ENCODE measurements at regions not wholly inside any gene's neighbourhood (a gene's known extent, or its start where the extent isn't known, plus 50 kb on each side); places are given as distances from the start of the nearest gene placed in this dataset.

- H3K9me3 ChIP-seq (ENCODE audit: control insufficient read depth in 5 of 5, low read length in 5 of 5) = peaks cover 0 to 17% (median 12%) of the 10 kb centered on the region in 5 donors
- H3K9ac ChIP-seq (ENCODE audit: low read length in 5 of 5) = no peak overlapping the region
- H3K4me1 ChIP-seq (ENCODE audit: control insufficient read depth in 5 of 5, insufficient read depth in 5 of 5, low read length in 5 of 5) = no peaks in the 10 kb centered on the region
- no peaks in the 10 kb centered on the region for H3K36me3 ChIP-seq (ENCODE audit: control insufficient read depth in 5 of 5, insufficient read depth in 5 of 5, low read length in 5 of 5)
- H3K27me3 ChIP-seq (ENCODE audit: control insufficient read depth in 5 of 5, insufficient read depth in 4 of 5, low read length in 5 of 5) = no peaks in the 10 kb centered on the region
- no peak overlapping the region for H3K4me3 ChIP-seq (ENCODE audit: low read depth in 1 of 5, low read length in 5 of 5)
- no peak overlapping the region for H3K27ac ChIP-seq (ENCODE audit: low read depth, low read length)
These were observed 329.5 kb upstream of the SYT4 start for GRCh38 chr18:43606795-43607194.

GRCh38 chr18:43620936-43621335 is 343.6 kb upstream of the SYT4 start:
- Histone ChIP-seq H3K4me3 (ENCODE audit: low read depth in 1 of 5, low read length in 5 of 5) (no peak overlapping the region), H3K9me3 (ENCODE audit: control insufficient read depth in 5 of 5, low read length in 5 of 5) (no peaks in the 10 kb centered on the region), H3K27ac (ENCODE audit: low read depth, low read length) (no peak overlapping the region), H3K36me3 (ENCODE audit: control insufficient read depth in 5 of 5, insufficient read depth in 5 of 5, low read length in 5 of 5) (no peaks in the 10 kb centered on the region), H3K9ac (ENCODE audit: low read length in 5 of 5) (no peak overlapping the region), H3K4me1 (ENCODE audit: control insufficient read depth in 5 of 5, insufficient read depth in 5 of 5, low read length in 5 of 5) (no peaks in the 10 kb centered on the region), H3K27me3 (ENCODE audit: control insufficient read depth in 5 of 5, insufficient read depth in 4 of 5, low read length in 5 of 5) (no peaks in the 10 kb centered on the region)

- Histone ChIP-seq H3K4me3 (ENCODE audit: low read depth in 1 of 5, low read length in 5 of 5) (no peak overlapping the region), H3K9ac (ENCODE audit: low read length in 5 of 5) (no peak overlapping the region), H3K9me3 (ENCODE audit: control insufficient read depth in 5 of 5, low read length in 5 of 5) (no peaks in the 10 kb centered on the region), H3K27ac (ENCODE audit: low read depth, low read length) (no peak overlapping the region), H3K4me1 (ENCODE audit: control insufficient read depth in 5 of 5, insufficient read depth in 5 of 5, low read length in 5 of 5) (no peaks in the 10 kb centered on the region), H3K36me3 (ENCODE audit: control insufficient read depth in 5 of 5, insufficient read depth in 5 of 5, low read length in 5 of 5) (no peaks in the 10 kb centered on the region), H3K27me3 (ENCODE audit: control insufficient read depth in 5 of 5, insufficient read depth in 4 of 5, low read length in 5 of 5) (no peaks in the 10 kb centered on the region)
These were observed 344.7 kb upstream of the SYT4 start for GRCh38 chr18:43622024-43622423.

- Histone ChIP-seq H3K27ac (ENCODE audit: low read depth, low read length) (no peak overlapping the region), H3K27me3 (ENCODE audit: control insufficient read depth in 5 of 5, insufficient read depth in 4 of 5, low read length in 5 of 5) (no peaks in the 10 kb centered on the region), H3K4me3 (ENCODE audit: low read depth in 1 of 5, low read length in 5 of 5) (no peak overlapping the region), H3K4me1 (ENCODE audit: control insufficient read depth in 5 of 5, insufficient read depth in 5 of 5, low read length in 5 of 5) (no peaks in the 10 kb centered on the region), H3K36me3 (ENCODE audit: control insufficient read depth in 5 of 5, insufficient read depth in 5 of 5, low read length in 5 of 5) (no peaks in the 10 kb centered on the region), H3K9me3 (ENCODE audit: control insufficient read depth in 5 of 5, low read length in 5 of 5) (no peaks in the 10 kb centered on the region), H3K9ac (ENCODE audit: low read length in 5 of 5) (no peak overlapping the region)
These were observed 348.3 kb upstream of the SYT4 start for GRCh38 chr18:43625582-43625981.

- Histone ChIP-seq H3K27me3 (ENCODE audit: control insufficient read depth in 5 of 5, insufficient read depth in 4 of 5, low read length in 5 of 5) (no peaks in the 10 kb centered on the region), H3K9ac (ENCODE audit: low read length in 5 of 5) (no peak overlapping the region), H3K36me3 (ENCODE audit: control insufficient read depth in 5 of 5, insufficient read depth in 5 of 5, low read length in 5 of 5) (no peaks in the 10 kb centered on the region), H3K4me3 (ENCODE audit: low read depth in 1 of 5, low read length in 5 of 5) (no peak overlapping the region), H3K9me3 (ENCODE audit: control insufficient read depth in 5 of 5, low read length in 5 of 5) (no peaks in the 10 kb centered on the region), H3K27ac (ENCODE audit: low read depth, low read length) (no peak overlapping the region), H3K4me1 (ENCODE audit: control insufficient read depth in 5 of 5, insufficient read depth in 5 of 5, low read length in 5 of 5) (no peaks in the 10 kb centered on the region)
These were observed 350.7 kb upstream of the SYT4 start for GRCh38 chr18:43627848-43628530.

GRCh38 chr18:43634994-43635393 is 357.7 kb upstream of the SYT4 start:
- Histone ChIP-seq H3K9me3 (ENCODE audit: control insufficient read depth in 5 of 5, low read length in 5 of 5) (no peaks in the 10 kb centered on the region), H3K9ac (ENCODE audit: low read length in 5 of 5) (no peak overlapping the region), H3K36me3 (ENCODE audit: control insufficient read depth in 5 of 5, insufficient read depth in 5 of 5, low read length in 5 of 5) (no peaks in the 10 kb centered on the region), H3K27ac (ENCODE audit: low read depth, low read length) (no peak overlapping the region), H3K27me3 (ENCODE audit: control insufficient read depth in 5 of 5, insufficient read depth in 4 of 5, low read length in 5 of 5) (no peaks in the 10 kb centered on the region), H3K4me3 (ENCODE audit: low read depth in 1 of 5, low read length in 5 of 5) (no peak overlapping the region), H3K4me1 (ENCODE audit: control insufficient read depth in 5 of 5, insufficient read depth in 5 of 5, low read length in 5 of 5) (no peaks in the 10 kb centered on the region)

- H3K9me3 ChIP-seq (ENCODE audit: control insufficient read depth in 5 of 5, low read length in 5 of 5) = peaks cover 0 to under 1% (median 0%) of the 10 kb centered on the region in 5 donors
- no peak overlapping the region for H3K4me3 ChIP-seq (ENCODE audit: low read depth in 1 of 5, low read length in 5 of 5)
- H3K36me3 ChIP-seq (ENCODE audit: control insufficient read depth in 5 of 5, insufficient read depth in 5 of 5, low read length in 5 of 5) = no peaks in the 10 kb centered on the region
- H3K9ac ChIP-seq (ENCODE audit: low read length in 5 of 5) = no peak overlapping the region
- no peak overlapping the region for H3K27ac ChIP-seq (ENCODE audit: low read depth, low read length)
- no peaks in the 10 kb centered on the region for H3K27me3 ChIP-seq (ENCODE audit: control insufficient read depth in 5 of 5, insufficient read depth in 4 of 5, low read length in 5 of 5)
- no peaks in the 10 kb centered on the region for H3K4me1 ChIP-seq (ENCODE audit: control insufficient read depth in 5 of 5, insufficient read depth in 5 of 5, low read length in 5 of 5)
These were observed 358.1 kb upstream of the SYT4 start for GRCh38 chr18:43635397-43635796.

GRCh38 chr18:43642727-43643330 is 365.5 kb upstream of the SYT4 start:
- H3K27ac ChIP-seq (ENCODE audit: low read depth, low read length) = no peak overlapping the region
- no peaks in the 10 kb centered on the region for H3K36me3 ChIP-seq (ENCODE audit: control insufficient read depth in 5 of 5, insufficient read depth in 5 of 5, low read length in 5 of 5)
- H3K4me1 ChIP-seq (ENCODE audit: control insufficient read depth in 5 of 5, insufficient read depth in 5 of 5, low read length in 5 of 5) = no peaks in the 10 kb centered on the region
- no peak overlapping the region for H3K4me3 ChIP-seq (ENCODE audit: low read depth in 1 of 5, low read length in 5 of 5)
- no peaks in the 10 kb centered on the region for H3K27me3 ChIP-seq (ENCODE audit: control insufficient read depth in 5 of 5, insufficient read depth in 4 of 5, low read length in 5 of 5)
- no peak overlapping the region for H3K9ac ChIP-seq (ENCODE audit: low read length in 5 of 5)
- H3K9me3 ChIP-seq (ENCODE audit: control insufficient read depth in 5 of 5, low read length in 5 of 5) = peaks cover 0 to 2% (median 0%) of the 10 kb centered on the region in 5 donors

- Histone ChIP-seq H3K27me3 (ENCODE audit: control insufficient read depth in 5 of 5, insufficient read depth in 4 of 5, low read length in 5 of 5) (no peaks in the 10 kb centered on the region), H3K4me1 (ENCODE audit: control insufficient read depth in 5 of 5, insufficient read depth in 5 of 5, low read length in 5 of 5) (no peaks in the 10 kb centered on the region), H3K9ac (ENCODE audit: low read length in 5 of 5) (no peak overlapping the region), H3K9me3 (ENCODE audit: control insufficient read depth in 5 of 5, low read length in 5 of 5) (no peaks in the 10 kb centered on the region), H3K4me3 (ENCODE audit: low read depth in 1 of 5, low read length in 5 of 5) (no peak overlapping the region), H3K27ac (ENCODE audit: low read depth, low read length) (no peak overlapping the region), H3K36me3 (ENCODE audit: control insufficient read depth in 5 of 5, insufficient read depth in 5 of 5, low read length in 5 of 5) (no peaks in the 10 kb centered on the region)
These were observed 370.7 kb upstream of the SYT4 start for GRCh38 chr18:43648002-43648401.

- Histone ChIP-seq H3K9ac (ENCODE audit: low read length in 5 of 5) (no peak overlapping the region), H3K4me1 (ENCODE audit: control insufficient read depth in 5 of 5, insufficient read depth in 5 of 5, low read length in 5 of 5) (no peaks in the 10 kb centered on the region), H3K9me3 (ENCODE audit: control insufficient read depth in 5 of 5, low read length in 5 of 5) (no peaks in the 10 kb centered on the region), H3K36me3 (ENCODE audit: control insufficient read depth in 5 of 5, insufficient read depth in 5 of 5, low read length in 5 of 5) (no peaks in the 10 kb centered on the region), H3K27me3 (ENCODE audit: control insufficient read depth in 5 of 5, insufficient read depth in 4 of 5, low read length in 5 of 5) (no peaks in the 10 kb centered on the region), H3K4me3 (ENCODE audit: low read depth in 1 of 5, low read length in 5 of 5) (no peak overlapping the region), H3K27ac (ENCODE audit: low read depth, low read length) (no peak overlapping the region)
These were observed 372.5 kb upstream of the SYT4 start for GRCh38 chr18:43649649-43650357.

Data from subcutaneous abdominal adipose tissue (tissue), 5 donors.